ENCODE measurements at regions not wholly inside any gene's neighbourhood (a gene's known extent, or its start where the extent isn't known, plus 50 kb on each side); places are given as distances from the start of the nearest gene placed in this dataset.
"Not testable (repeated sequence)": the region's sequence is repeated elsewhere in the genome, so short reads cannot be mapped to it uniquely, and the experiment has no call there.

DNA sequence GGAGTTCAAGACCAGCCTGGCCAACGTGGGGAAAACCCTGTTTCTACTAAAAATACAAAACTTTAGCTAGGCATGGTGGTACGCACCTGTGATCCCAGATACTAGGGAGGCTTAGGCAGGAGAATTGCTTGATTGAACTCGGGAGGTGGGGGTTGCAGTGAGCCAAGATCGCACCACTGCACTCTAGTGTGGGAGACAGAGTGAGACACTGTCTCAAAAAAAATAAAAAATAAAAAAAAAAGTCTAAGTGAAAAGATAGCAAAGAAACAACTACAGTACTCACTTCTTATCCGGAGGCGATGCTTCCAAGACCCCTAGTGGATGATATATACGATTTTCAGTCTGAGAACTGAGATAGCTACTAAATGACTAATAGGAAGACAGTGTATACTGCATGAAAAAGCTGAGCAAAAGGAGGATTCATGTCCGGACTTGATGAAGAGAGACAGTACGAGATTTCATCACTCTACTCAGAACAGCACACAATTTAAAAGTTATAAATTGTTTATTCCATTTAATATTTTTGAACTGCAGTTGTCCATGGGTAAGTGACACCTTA is 138.7 kb upstream of the GOLGA6L6 start:
- FAIRE-seq, result not testable (repeated sequence)

GRCh38 chr15:20672470-20672869 is 130.9 kb upstream of the GOLGA6L6 start:
- DNase-seq (ENCODE audit: low spot score) (no peak), FAIRE-seq (no peak)

More for the DNA sequence above, 138.7 kb upstream of the GOLGA6L6 start:
- not testable (repeated sequence) for DNase-seq (ENCODE audit: low spot score)

GRCh38 chr15:20671675-20672074 is 130.1 kb upstream of the GOLGA6L6 start:
- no peak for FAIRE-seq

GRCh38 chr15:20666410-20666809 is 124.8 kb upstream of the GOLGA6L6 start:
- DNase-seq (ENCODE audit: low spot score); FAIRE-seq: not testable (repeated sequence)

More at GRCh38 chr15:20671675-20672074, 130.1 kb upstream of the GOLGA6L6 start:
- no peak for DNase-seq (ENCODE audit: low spot score)

DNA sequence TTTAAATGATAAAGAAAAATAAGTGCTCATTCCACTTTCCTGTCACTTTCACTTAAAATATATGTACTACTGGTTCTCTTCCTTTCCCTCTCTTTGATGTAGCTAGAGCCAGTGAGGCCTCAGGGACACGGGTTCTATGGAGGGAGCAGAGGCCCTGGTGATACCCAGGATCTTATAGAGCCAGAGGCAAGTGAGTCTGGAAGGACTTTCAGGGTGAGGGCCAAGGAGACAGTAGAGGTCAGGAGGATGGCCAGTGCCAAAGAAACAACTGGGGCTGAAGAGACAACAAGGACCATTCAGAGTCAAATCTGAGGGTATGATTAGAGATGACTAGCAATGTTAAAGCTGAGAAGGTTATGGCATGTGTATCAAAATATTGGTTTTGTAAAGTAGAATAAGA is 124.1 kb upstream of the GOLGA6L6 start:
- FAIRE-seq (no peak), DNase-seq (ENCODE audit: low spot score) (no peak)

DNA sequence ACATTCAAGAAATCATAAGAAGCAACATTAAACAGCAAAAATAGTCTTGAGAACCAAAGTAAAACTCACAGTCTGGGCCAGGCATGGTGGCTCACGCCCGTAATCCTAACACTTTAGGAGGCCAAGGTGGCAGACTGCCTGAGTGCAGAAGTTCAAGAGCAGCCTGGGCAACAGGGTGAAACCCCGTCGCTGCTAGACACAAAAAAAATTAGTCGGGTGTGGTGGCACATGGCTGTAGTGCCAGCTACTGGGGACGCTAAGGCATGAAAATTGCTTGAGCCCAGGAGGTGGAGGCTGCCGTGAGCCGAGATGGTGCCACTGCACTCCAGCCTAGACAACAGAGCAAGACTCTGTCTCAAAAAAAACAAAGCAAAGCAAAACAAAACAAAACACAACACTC is 117.7 kb upstream of the GOLGA6L6 start:
- no peak for FAIRE-seq

DNA sequence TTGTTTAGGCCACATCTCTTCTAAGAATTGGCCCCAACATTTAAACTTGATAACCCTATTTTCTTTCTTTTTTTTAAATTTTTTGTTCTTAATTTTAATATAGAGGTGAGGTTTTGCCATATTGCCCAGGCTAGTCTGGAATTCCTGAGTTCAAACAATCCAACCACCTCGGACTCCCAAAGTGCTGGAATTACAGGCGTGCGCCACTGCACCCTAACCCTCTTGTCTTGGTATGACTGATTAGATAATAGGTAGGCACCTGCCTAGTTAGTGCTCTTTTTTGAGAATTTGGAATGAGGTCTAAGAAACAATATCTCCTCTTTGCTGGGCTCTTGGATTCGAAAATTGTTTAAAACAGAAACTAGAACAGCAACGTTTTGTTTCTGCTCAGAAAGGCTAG is 116.4 kb upstream of the GOLGA6L6 start:
- DNase-seq (ENCODE audit: low spot score), result no peak
- no peak for FAIRE-seq

More for the DNA sequence above, 117.7 kb upstream of the GOLGA6L6 start:
- no peak for DNase-seq (ENCODE audit: low spot score)

- DNase-seq (ENCODE audit: low spot score), result no peak
- FAIRE-seq, result no peak
These were observed 115.5 kb upstream of the GOLGA6L6 start for GRCh38 chr15:20657084-20657483.

GRCh38 chr15:20652914-20653313 is 111.3 kb upstream of the GOLGA6L6 start:
- peak; percentile 58 for FAIRE-seq
- no peak for DNase-seq (ENCODE audit: low spot score)

DNA sequence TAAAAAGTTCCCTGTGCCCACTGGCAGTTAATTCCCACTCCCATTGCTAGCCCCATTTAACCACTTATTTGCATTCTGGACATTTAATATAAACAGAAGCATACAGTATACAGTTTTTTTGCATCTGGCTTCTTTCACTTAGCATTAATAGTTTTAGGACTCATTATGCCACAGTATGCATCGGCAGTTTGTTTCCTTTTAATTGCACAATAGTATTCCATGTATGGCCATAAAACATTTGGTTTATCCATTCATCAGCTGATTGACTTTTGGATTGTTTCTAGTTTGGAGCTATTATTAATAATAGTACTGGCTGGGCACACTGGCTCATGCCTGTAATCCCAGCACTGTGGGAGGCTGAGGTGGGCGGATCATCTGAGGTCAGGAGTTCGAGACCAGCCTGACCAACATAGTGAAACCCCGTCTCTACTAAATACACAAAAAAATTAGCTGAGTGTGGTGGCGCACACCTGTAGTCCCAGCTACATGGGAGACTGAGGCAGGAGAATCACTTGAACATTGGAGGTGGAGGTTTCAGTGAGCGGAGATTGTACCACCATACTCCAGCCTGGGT is 106.9 kb upstream of the GOLGA6L6 start:
- DNase-seq (ENCODE audit: low spot score); FAIRE-seq: not testable (repeated sequence)

- DNase-seq (ENCODE audit: low spot score) (no peak), FAIRE-seq (no peak)
These were observed 105.0 kb upstream of the GOLGA6L6 start for GRCh38 chr15:20646529-20647142.

DNA sequence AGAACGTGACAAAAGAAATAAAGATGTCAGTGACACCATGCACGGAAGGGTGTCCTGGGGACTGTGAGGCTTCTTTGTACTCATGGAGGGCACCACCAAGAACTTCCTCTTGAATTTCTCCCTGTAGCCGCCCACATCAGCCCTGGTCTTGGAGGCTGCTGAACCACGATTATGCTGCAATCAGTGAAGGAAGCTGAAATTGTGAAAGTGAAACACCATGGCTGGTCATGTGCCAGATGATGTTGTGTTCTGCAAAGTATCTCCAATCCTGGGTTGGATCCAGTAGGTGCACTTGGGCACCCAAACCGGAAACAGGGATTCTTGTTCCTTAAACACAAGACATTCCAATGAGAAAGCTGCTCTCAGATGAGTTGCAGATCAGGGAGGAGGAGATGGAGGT is 104.4 kb upstream of the GOLGA6L6 start:
- DNase-seq (ENCODE audit: low spot score) (no peak), FAIRE-seq (no peak)

GRCh38 chr15:20644896-20645295 is 103.3 kb upstream of the GOLGA6L6 start:
- DNase-seq (ENCODE audit: low spot score) (no peak), FAIRE-seq (no peak)

DNA sequence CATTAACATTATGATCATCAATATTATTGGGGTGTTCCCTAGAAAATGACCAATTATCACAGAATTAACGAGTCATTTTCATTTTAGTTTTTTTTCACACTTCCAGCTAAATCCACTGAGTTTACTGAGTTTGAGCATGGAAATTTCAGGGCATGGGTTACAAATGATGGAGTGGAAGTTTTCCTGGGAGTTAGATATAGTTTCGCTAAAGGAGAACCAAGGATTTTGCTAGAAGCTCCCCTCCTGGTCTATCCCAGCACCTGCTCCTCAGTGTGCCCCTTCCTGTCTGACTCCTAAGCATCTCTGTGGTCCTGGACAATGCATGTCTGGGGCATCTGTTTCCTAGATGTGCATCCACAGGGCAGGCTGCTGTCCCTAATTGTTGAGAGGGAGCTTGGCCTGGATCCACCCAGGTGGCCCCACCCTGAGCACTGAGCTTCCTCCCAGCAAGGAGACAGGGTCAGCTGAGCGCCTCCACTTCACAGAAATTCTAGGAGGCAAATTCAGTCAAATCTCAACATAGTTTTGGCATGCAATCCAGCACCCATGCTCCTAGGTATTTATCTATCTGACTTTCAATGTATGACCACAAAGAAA is 102.3 kb upstream of the GOLGA6L6 start:
- FAIRE-seq, result no peak
- DNase-seq (ENCODE audit: low spot score), result no peak

DNA sequence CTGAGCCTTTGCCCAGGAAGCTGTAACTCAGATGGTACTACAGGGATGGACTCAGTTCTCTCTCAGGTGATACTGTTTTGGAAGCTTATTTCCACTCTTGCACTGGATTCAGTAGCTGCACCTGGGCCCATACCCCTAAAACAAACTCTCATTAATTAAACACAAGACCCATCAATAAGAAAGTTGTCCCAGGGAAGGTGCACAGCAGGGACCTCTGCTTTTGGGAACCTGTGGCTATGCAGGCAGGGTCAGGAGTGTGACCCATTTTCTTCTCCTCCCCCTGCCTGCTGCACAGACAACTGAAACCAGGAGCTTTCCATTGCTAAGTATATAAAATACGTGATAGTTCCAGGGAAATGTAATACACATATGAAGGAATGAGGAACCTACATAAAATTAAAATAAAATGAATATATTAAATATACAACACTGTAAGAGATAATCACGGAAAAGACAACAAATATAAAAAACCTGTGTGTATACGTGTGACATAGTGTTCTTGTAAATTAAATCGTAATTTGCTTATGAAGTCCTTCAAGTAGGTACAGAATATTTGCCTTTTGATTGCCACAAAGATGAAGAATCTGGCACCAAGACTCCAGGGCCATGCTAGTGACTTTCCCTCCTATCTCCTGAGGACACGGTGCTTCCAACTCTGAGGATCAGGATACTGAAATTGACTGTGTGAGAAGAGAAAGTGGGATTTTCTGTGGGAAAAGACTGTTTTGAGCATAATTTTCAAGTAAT is 101.6 kb upstream of the GOLGA6L6 start:
- no peak for FAIRE-seq

DNA sequence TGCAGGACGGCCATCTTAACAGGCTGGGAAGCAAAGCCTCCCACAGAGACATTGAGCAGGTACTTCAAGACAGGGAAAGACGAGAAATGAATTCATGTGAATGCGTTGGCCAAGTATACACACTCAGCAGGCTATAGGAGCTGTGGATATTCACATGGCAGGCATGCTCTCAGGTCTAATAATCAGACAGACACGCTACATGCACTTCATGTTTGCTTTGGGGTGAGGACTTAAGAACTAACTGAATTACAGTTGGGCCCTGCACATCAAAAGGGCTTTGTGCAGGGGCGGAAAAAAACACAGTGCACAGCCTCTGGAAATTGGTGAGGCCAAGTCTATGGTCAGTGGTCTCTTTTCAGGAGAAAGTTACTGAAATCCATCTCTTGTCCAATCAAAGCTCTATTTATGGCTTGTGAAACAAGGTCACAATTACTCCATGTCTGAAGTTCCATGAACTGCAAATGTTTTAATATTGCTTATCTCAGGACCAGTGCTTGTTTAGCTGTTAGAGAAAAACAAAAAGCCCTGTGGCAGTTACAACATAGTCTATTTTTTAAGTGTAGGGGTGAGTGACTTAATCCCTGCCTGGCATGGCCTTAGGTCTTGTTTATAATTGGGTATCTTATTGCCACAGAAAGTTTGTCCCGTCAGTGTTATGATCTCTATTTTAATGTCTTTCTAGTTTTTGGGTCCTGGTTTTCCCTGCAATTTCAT is 100.6 kb upstream of the GOLGA6L6 start:
- FAIRE-seq (no peak), DNase-seq (ENCODE audit: low spot score) (no peak)

More for the DNA sequence above, 101.6 kb upstream of the GOLGA6L6 start:
- no peak for DNase-seq (ENCODE audit: low spot score)

- DNase-seq (ENCODE audit: low spot score), result not testable (repeated sequence)
These were observed 98.8 kb upstream of the GOLGA6L6 start for GRCh38 chr15:20640427-20640826.

GRCh38 chr15:20639224-20639623 is 97.6 kb upstream of the GOLGA6L6 start:
- FAIRE-seq; DNase-seq (ENCODE audit: low spot score): not testable (repeated sequence)

More at GRCh38 chr15:20640427-20640826, 98.8 kb upstream of the GOLGA6L6 start:
- not testable (repeated sequence) for FAIRE-seq

GRCh38 chr15:20637499-20637898 is 95.9 kb upstream of the GOLGA6L6 start:
- not testable (repeated sequence) for DNase-seq (ENCODE audit: low spot score); FAIRE-seq

DNA sequence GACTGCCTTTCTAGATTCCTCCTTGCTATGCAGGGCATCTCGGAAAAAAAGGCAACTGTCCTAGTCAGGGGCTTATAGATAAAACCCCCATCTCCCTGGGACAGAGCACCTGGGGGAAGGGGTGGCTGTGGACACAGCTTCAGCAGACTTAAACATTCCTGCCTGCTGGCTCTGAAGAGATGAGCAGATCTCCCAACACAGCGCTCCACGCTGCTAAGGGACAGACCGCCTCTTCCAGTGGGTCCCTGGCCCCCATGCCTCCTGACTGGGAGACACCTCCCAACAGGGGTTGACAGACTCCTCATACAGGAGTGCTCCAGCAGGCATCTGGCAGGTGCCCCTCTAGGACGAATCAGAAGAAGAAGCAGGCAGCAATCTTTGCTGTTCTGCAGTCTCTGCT is 87.9 kb upstream of the GOLGA6L6 start:
- FAIRE-seq; DNase-seq (ENCODE audit: low spot score): not testable (repeated sequence)

GRCh38 chr15:20628538-20628937 is 86.9 kb upstream of the GOLGA6L6 start:
- DNase-seq (ENCODE audit: low spot score); FAIRE-seq: not testable (repeated sequence)

Data from RCC 7860 (cell line).